ENCODE measurements at regions not wholly inside any gene's neighbourhood (a gene's known extent, or its start where the extent isn't known, plus 50 kb on each side); places are given as distances from the start of the nearest gene placed in this dataset.

DNA sequence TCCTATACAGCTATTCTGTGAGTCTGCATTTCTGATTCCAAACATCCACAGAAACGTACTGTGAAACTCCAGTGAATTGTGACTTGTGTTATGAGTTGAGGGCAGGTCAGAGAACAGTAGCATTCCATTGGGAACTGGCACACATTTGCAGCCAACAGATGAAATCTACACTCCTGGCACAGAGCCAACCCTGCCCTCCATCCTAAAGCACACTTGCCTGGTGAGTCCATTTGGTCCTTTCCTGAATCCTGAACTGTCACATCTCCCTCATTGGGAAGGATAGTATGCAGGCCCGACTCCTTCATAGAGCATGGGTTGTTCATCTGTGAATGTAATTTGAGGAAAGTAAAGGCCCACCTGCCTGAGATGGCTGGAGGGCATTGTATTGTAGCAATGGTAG lies 314.3 kb upstream of the RASGRP1 start:
- intact Hi-C loops (cut with micrococcal nuclease; ENCODE audit: unreplicated experiment) = no loop called here
- no peaks in the 10 kb centered on the region for H3K79me2 ChIP-seq (ENCODE audit: insufficient read depth, low read length)
- no peak overlapping the region for H3K4me2 ChIP-seq (ENCODE audit: low read depth, low read length)
- H3K4me3 ChIP-seq (replicated peaks in 1 of 3; ENCODE audit: insufficient read depth in 1 of 3, low read depth in 2 of 3, low read length in 3 of 3) = no peak overlapping the region
- H3K27me3 ChIP-seq (ENCODE audit: control insufficient read depth in 1 of 2, insufficient read depth in 2 of 2, low read length in 2 of 2) = no peaks in the 10 kb centered on the region
- FAIRE-seq (no peak), ATAC-seq (no peak), DNase-seq (ENCODE audit: low spot score) (no peak)
- ChIA-PET POLR2A (no interaction called here), CTCF (ENCODE audit: low intra/inter-chr PET ratio, low total read pairs) (no interaction called here)
- no peaks in the 10 kb centered on the region for H4K20me1 ChIP-seq (ENCODE audit: insufficient read depth, low read length)
- in situ Hi-C loops (cut with HindIII; ENCODE audit: extremely low pct_ligation_motif_present, low pct_unique_long_range_greater_than_20kb) = no loop called here
- H3K27ac ChIP-seq (ENCODE audit: extremely low read length, insufficient read depth, low read length) = no peak overlapping the region
- no TSS peak for BruUV-seq (replicated peaks)
- H2AFZ ChIP-seq (ENCODE audit: low read length) = no peak overlapping the region
- WGBS (ENCODE audit: low lambda C conversion rate) = 13% methylated on average over 2 of the region's 2 CpGs
- H3K9ac ChIP-seq (ENCODE audit: insufficient read depth, low read depth, low read length) = no peak overlapping the region
- H3K36me3 ChIP-seq (replicated peaks in 1 of 2; ENCODE audit: control insufficient read depth in 1 of 2, insufficient read depth in 2 of 2, low read length in 2 of 2) = no peaks in the 10 kb centered on the region
- TF ChIP-seq ZNF775 (CRISPR knock-in tag; IDR thresholded peaks at IDR 0.05; ENCODE audit: borderline replicate concordance) = no peak
- TF ChIP-seq LCORL (IDR thresholded peaks at IDR 0.05) = peak; percentile 74
- TF ChIP-seq LCORL (CRISPR knock-in tag; IDR thresholded peaks at IDR 0.05) = no peak
- TF ChIP-seq, protein P1, sequence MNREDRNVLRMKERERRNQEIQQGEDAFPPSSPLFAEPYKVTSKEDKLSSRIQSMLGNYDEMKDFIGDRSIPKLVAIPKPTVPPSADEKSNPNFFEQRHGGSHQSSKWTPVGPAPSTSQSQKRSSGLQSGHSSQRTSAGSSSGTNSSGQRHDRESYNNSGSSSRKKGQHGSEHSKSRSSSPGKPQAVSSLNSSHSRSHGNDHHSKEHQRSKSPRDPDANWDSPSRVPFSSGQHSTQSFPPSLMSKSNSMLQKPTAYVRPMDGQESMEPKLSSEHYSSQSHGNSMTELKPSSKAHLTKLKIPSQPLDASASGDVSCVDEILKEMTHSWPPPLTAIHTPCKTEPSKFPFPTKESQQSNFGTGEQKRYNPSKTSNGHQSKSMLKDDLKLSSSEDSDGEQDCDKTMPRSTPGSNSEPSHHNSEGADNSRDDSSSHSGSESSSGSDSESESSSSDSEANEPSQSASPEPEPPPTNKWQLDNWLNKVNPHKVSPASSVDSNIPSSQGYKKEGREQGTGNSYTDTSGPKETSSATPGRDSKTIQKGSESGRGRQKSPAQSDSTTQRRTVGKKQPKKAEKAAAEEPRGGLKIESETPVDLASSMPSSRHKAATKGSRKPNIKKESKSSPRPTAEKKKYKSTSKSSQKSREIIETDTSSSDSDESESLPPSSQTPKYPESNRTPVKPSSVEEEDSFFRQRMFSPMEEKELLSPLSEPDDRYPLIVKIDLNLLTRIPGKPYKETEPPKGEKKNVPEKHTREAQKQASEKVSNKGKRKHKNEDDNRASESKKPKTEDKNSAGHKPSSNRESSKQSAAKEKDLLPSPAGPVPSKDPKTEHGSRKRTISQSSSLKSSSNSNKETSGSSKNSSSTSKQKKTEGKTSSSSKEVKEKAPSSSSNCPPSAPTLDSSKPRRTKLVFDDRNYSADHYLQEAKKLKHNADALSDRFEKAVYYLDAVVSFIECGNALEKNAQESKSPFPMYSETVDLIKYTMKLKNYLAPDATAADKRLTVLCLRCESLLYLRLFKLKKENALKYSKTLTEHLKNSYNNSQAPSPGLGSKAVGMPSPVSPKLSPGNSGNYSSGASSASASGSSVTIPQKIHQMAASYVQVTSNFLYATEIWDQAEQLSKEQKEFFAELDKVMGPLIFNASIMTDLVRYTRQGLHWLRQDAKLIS (CRISPR knock-in tag; IDR thresholded peaks at IDR 0.05) = no peak
- H3K4me1 ChIP-seq (ENCODE audit: insufficient read depth, low read length) = peaks cover 17% of the 10 kb centered on the region
- no peaks in the 10 kb centered on the region for H3K9me3 ChIP-seq (ENCODE audit: low read length)

GRCh38 chr15:38879909-38880471 lies 315.4 kb upstream of the RASGRP1 start:
- H3K4me1 ChIP-seq (ENCODE audit: insufficient read depth, low read length) = peaks cover 13% of the 10 kb centered on the region
- H4K20me1 ChIP-seq (ENCODE audit: insufficient read depth, low read length) = no peaks in the 10 kb centered on the region
- H3K4me2 ChIP-seq (ENCODE audit: low read depth, low read length) = no peak overlapping the region
- no peaks in the 10 kb centered on the region for H3K79me2 ChIP-seq (ENCODE audit: insufficient read depth, low read length)
- FAIRE-seq (no peak), ATAC-seq (no peak), DNase-seq (ENCODE audit: low spot score) (no peak)
- H2AFZ ChIP-seq (ENCODE audit: low read length) = no peak overlapping the region
- POLR2A ChIA-PET = no interaction called here
- no peaks in the 10 kb centered on the region for H3K9me3 ChIP-seq (ENCODE audit: low read length)
- H3K27me3 ChIP-seq (ENCODE audit: control insufficient read depth in 1 of 2, insufficient read depth in 2 of 2, low read length in 2 of 2) = no peaks in the 10 kb centered on the region
- H3K9ac ChIP-seq (ENCODE audit: insufficient read depth, low read depth, low read length) = no peak overlapping the region
- no peak overlapping the region for H3K4me3 ChIP-seq (replicated peaks in 1 of 3; ENCODE audit: insufficient read depth in 1 of 3, low read depth in 2 of 3, low read length in 3 of 3)
- no TSS peak for BruUV-seq (replicated peaks)
- in situ Hi-C loops (cut with HindIII; ENCODE audit: extremely low pct_ligation_motif_present, low pct_unique_long_range_greater_than_20kb) = no loop called here
- CTCF ChIA-PET (ENCODE audit: low intra/inter-chr PET ratio, low total read pairs) = no interaction called here
- intact Hi-C loops (cut with micrococcal nuclease; ENCODE audit: unreplicated experiment) = no loop called here
- 62% methylated on average over 4 of the region's 4 CpGs for WGBS (ENCODE audit: low lambda C conversion rate)
- no peak overlapping the region for H3K27ac ChIP-seq (ENCODE audit: extremely low read length, insufficient read depth, low read length)
- TF ChIP-seq, protein P2, sequence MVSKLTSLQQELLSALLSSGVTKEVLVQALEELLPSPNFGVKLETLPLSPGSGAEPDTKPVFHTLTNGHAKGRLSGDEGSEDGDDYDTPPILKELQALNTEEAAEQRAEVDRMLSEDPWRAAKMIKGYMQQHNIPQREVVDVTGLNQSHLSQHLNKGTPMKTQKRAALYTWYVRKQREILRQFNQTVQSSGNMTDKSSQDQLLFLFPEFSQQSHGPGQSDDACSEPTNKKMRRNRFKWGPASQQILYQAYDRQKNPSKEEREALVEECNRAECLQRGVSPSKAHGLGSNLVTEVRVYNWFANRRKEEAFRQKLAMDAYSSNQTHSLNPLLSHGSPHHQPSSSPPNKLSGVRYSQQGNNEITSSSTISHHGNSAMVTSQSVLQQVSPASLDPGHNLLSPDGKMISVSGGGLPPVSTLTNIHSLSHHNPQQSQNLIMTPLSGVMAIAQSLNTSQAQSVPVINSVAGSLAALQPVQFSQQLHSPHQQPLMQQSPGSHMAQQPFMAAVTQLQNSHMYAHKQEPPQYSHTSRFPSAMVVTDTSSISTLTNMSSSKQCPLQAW (CRISPR knock-in tag; IDR thresholded peaks at IDR 0.05) = no peak
- peak; percentile 6; the same call in 1 of the 2 replicates for TF ChIP-seq CEBPB (IDR thresholded peaks at IDR 0.05; ENCODE audit: borderline replicate concordance, low read depth, low read length)
- H3K36me3 ChIP-seq (replicated peaks in 1 of 2; ENCODE audit: control insufficient read depth in 1 of 2, insufficient read depth in 2 of 2, low read length in 2 of 2) = no peaks in the 10 kb centered on the region
